ENCODE measurements at regions not wholly inside any gene's neighbourhood (a gene's known extent, or its start where the extent isn't known, plus 50 kb on each side); places are given as distances from the start of the nearest gene placed in this dataset.

GRCh38 chr2:41884718-41885117 lies 163.1 kb upstream of the PKDCC start:
- TF ChIP-seq CTCF (conservative IDR thresholded peaks at IDR 0.05), result no peak
- TF ChIP-seq ZFX (IDR thresholded peaks at IDR 0.05), result no peak
